NCI-H1436 (cell line): ENCODE measurements at regions not wholly inside any gene's neighbourhood (a gene's known extent, or its start where the extent isn't known, plus 50 kb on each side); places are given as distances from the start of the nearest gene placed in this dataset.
"Not testable (repeated sequence)": the region's sequence is repeated elsewhere in the genome, so short reads cannot be mapped to it uniquely, and the experiment has no call there.

Source experiments
- DNase-seq: peaks from one replicate; lab custom pipeline; 2025; lab: John Stamatoyannopoulos, UW

GRCh38 chr2:21854938-21855337 is 731.2 kb downstream of the TDRD15 start:
- no peak for DNase-seq

- no peak for DNase-seq
These were observed 732.9 kb downstream of the TDRD15 start for GRCh38 chr2:21856708-21857107.

- no peak for DNase-seq
These were observed 737.1 kb downstream of the TDRD15 start for GRCh38 chr2:21860907-21861306.

DNA sequence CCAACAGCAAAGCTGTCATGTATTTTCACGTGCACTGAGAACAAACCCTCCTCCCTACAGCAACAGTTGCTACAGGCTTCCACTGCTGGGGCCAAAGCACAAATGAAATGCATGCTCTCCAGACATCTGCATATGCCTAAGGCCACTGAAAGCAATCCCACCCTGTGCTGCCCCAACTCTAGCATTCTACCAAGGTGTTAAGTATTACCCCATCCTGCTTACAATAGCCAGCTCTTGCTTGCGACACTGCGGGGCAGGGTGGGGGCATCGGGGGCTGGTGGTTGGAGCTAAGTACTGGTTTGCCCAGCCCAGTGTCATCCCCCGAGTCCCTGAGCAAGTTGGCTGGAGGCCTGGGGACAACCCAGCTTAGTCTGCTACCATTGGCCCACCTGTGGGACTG is 742.5 kb downstream of the TDRD15 start:
- no peak for DNase-seq

- no peak for DNase-seq
These were observed 764.1 kb downstream of the TDRD15 start for GRCh38 chr2:21887881-21888280.

DNA sequence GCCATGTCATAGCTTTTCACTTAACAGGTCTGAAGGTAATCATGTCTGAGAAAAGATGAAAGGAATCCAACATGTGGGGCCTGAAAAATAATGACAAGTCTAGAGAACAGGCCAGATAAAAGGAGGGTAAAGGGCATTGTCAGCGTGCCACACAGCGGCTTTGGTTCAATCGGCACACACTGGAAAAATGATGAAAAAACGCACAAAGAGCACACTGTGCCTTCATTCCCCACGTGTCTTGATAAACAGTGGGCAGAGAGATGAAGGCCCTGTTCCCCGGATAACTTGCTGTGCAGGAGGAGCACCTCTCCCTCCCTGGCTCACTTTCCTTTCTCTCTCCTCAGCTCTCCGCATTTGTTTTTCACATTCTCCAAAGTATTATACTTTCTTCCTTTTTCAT is 766.3 kb downstream of the TDRD15 start:
- DNase-seq, result no peak

DNA sequence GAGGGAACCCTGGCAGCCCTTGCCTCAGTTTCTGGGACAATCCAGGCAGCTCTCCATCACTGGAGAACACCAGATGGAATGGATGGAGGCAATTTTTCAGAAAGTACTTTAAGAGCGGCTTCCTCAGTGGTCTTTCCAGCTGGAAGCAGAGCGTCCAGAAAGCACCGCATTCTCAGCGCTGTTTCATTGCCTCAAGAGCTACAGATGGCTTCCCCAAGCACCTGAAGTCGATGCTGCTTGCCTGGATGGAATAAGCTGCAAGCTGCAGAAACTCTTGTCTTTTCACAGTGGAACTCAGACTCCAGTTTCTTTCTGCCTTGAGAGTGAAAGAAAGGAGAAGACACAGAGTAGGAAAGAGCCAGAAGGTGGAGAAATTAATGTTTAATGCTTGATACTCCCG is 766.9 kb downstream of the TDRD15 start:
- no peak for DNase-seq

- no peak for DNase-seq
These were observed 767.4 kb downstream of the TDRD15 start for GRCh38 chr2:21891191-21891590.

DNA sequence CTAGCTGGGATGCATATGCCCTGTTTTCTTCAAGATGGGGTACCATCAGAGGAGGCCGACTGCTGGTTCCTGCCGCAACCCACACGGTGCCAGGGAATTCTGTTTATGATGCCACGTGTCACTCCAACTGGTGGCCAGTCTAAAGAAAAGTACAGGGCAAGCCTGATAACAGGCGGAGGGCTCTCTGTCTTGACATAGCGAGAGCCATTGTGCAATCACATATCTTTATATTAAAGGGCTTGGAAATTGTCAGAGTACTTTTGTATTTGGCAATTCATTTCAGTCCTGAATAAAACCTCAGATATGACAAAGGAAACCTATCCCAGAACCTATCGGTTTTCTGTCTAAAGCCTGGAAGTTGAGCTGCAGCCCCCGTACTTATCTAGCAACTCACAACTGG is 768.4 kb downstream of the TDRD15 start:
- no peak for DNase-seq

GRCh38 chr2:21895200-21895599 is 771.4 kb downstream of the TDRD15 start:
- DNase-seq, result no peak

- not testable (repeated sequence) for DNase-seq
These were observed 785.1 kb downstream of the TDRD15 start for GRCh38 chr2:21908712-21909380.

DNA sequence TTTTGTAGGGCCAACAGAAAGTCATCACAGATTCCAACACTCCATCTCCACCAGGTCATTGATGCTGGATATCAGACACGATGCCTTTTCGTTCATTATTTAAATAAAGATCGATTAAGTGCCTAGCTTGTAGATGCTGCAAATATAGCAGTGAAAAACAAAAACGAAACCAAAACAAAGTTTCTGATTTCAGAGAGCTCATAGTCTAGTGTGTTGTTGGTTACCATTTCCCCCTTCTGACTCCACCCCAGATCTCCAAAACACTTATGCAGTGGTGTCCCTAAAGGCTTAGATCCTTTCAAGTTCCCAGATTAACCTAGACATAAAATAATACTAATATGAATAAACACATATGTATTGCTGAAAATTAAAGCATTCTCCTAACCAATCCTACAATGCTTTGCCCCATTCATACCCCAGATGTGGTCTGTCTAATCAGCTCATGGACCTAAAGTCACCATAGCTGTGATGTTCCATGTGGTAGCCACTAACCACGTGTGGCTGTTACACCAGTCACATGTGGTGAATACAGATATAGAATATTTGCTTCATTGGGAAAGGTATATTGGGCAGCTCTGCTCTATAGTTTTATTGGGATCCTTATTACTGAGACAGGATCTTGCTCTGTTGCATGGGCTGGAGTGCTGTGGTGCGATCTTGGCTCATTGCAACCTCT is 787.2 kb downstream of the TDRD15 start:
- DNase-seq, result no peak

- no peak for DNase-seq
These were observed 788.6 kb downstream of the TDRD15 start for GRCh38 chr2:21912405-21912804.

DNA sequence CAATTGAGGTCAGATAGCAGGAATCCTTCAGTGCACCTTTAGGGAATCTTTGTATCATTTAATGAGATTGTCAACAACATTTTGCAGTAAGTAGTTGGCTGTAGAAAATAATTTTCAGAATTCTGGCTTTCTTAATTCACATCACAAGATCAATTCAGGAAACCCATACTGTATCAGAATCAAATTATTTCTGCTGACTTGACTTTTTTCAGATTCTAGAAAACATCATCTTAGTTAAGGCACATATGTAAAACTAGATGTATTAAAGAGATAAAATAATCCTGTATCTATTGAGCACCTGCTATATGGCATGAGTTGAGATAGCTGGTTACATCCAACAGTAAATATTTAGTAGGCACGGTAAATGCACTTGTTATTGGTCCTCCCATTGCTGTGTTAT is 791.4 kb downstream of the TDRD15 start:
- DNase-seq, result no peak

DNA sequence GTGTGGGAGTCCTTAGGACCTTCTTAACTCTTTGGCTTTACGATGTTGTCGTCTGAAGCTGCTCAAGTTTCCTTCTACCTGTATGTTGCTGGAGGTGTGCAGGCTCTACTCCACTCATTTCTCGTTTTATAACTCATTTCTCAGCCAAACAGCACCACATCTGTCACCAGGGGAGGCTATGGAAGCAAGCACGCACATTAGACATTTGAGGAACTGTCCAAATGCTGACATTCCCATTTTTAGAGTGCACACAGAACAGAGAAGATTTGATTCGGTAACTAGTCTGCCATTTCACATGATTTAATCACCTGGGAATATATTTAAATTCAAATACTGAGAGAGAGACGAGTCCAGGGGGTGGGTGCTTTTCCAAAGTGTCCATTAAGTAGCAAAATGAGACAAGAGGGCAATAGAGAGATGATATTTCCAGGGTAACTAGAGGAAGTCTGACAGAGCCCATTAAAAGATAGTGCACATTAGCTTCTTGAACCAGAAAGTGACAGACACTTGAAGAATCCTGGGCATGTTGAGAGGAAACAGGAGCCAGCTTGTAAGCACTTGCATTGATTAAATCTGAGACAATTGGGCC is 793.3 kb downstream of the TDRD15 start:
- no peak for DNase-seq

- no peak for DNase-seq
These were observed 797.0 kb downstream of the TDRD15 start for GRCh38 chr2:21920721-21921120.

DNA sequence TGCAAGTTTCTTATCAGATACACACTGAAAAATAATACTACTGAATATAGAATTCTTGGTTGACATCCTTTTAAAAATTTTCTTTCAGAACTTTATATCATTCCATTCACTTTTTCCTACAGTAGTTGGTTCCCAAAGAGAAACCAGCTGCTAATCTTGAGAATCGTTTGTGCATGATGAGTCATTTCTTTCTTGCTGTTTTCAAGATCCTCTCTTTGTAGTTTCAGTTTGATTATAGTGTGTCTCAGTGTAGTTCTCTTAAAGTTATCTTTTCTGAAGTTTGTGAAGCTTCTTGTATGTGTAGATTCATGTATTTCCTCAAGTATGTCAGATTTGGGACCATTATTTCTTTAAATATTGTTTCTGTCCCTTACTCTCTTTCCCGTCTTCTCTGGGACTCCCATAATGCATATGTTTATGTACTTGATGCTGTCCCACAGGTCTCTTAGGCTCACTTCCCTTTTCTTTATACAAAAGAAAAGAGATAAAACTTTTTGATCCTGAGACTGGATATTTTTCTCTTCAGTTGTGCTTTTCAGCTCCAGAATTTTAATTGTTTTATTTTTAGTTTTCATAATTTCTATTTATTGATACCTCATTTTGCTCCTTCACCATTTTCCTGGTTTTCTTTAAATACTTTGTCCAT is 801.0 kb downstream of the TDRD15 start:
- no peak for DNase-seq

- DNase-seq, result no peak
These were observed 804.5 kb downstream of the TDRD15 start for GRCh38 chr2:21928292-21928691.

DNA sequence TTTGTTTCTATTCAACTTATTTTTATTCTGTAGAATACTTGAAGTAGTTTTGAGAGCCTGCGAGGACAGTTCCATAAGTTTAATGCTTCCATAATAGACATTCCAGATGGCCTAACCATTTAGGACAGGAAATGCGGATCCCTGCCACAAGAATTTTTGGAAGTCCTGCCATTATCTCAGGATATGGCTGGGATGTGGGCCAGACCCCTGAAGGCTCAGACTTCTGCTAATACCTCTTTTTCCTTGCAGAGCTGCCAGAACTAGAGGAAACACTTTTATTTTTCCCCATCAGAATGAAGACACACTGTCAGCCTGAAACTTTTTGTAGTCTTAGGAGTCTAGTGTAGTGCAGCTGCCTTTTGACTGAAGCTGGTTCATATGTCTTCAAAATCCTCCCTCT is 806.5 kb downstream of the TDRD15 start:
- no peak for DNase-seq

DNA sequence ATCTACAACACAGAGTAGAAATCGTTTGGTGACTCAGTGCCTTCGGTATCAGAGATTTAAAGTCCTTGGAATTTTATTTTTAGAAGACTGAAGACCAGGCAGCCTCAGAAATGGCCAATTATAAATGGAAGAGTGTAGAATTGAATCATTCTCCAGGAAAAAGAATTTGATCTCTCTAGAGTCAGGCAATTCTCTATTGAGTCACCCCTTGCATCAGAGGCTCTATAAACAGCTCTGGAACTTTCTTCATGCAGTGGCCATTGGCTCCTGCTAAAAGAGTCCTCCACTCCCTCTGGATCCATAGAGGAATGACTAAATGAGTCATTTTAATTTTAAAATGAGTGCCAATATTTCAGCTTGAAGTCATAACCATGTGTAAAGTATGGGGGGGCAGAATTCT is 816.2 kb downstream of the TDRD15 start:
- DNase-seq, result no peak

DNA sequence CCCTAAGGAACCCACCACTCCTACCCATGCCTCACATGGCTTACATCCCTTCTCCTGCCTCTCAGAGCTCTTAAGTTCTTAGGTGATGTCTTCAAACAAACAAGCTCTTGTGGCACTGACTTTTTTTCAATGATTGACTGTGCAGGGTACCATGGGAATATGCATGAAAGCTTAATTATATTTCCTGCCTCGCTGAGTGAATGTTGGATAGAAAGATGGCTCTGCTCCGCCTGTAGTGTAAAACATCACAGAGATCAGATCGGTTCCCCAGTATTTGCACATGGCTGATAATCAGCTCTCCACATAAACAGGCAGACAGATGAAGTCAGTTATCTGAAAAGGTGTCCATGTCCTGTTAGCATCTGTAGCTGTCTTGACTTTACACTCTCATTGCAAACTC is 820.8 kb downstream of the TDRD15 start:
- no peak for DNase-seq

DNA sequence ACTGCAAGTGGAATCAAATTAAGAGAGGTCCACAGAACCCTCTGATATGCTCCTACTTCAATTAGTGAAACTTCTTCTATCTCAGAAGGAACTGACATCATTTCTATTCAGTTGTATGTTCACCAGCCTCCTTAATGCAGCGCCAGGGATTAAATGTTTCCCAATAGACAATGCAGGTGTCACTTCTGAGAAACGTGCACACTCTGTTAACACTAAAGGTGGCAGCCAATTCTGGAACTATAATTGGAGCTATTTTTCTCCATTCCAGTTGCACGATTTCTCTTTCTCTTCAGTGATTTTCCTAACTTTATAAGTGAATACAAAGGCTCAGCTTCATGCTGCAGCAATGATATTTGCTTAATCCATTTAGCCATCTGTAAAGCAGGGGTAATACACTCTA is 821.9 kb downstream of the TDRD15 start:
- DNase-seq, result no peak

GRCh38 chr2:21947046-21947445 is 823.3 kb downstream of the TDRD15 start:
- DNase-seq, result no peak
